Activated CD4-positive, alpha-beta T cell treated with anti-CD3 and anti-CD28 coated beads, Interleukin-2, amount 50 U/mL, for 48 hours (primary cell): ENCODE measurements at regions not wholly inside any gene's neighbourhood (a gene's known extent, or its start where the extent isn't known, plus 50 kb on each side); places are given as distances from the start of the nearest gene placed in this dataset.

Experiments
- DNase-seq, 2 experiments: peaks; one replicate each; pipeline ENCODE4 v3.0.0-alpha.2; 2020

DNA sequence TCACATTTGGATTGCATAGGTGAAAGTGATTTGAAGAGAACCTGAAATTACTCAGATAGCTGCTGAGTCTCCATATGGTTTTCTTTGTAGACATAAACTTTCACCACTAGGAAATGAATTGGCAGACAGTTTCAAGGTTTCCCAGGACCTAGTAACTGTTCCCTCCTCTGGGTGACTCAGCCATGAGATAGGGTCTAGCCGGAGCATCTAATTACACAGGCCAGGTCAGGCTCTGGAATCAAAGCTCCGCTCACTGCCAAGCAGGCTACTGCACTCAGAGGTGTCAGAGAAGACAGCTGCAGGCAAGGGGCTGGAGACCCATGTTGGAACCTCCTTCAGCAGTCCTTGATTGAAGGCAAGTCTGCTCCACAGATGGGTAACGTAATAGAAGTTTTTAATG lies 429.2 kb downstream of the TNS1 start:
- DNase-seq, result no peak

DNA sequence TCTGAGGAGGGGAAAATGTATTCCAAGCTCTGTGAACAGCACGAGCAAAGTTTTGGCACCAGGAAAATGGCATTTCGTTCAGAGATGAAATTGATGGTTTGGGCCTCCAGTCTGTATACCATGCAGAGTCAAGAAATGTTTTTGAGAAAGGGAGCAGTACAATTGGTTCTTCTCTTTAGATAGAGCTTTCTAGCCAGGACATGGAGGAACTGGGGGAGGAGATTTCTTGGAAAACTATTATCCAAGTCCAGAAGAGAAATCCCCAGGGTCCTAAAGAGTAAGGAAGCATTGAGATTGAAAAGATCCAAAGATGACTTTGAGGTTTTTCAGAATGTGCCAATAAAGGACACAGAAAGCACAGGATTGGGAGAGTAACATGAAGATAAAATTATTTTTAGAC lies 432.4 kb downstream of the TNS1 start:
- DNase-seq, result no peak

DNA sequence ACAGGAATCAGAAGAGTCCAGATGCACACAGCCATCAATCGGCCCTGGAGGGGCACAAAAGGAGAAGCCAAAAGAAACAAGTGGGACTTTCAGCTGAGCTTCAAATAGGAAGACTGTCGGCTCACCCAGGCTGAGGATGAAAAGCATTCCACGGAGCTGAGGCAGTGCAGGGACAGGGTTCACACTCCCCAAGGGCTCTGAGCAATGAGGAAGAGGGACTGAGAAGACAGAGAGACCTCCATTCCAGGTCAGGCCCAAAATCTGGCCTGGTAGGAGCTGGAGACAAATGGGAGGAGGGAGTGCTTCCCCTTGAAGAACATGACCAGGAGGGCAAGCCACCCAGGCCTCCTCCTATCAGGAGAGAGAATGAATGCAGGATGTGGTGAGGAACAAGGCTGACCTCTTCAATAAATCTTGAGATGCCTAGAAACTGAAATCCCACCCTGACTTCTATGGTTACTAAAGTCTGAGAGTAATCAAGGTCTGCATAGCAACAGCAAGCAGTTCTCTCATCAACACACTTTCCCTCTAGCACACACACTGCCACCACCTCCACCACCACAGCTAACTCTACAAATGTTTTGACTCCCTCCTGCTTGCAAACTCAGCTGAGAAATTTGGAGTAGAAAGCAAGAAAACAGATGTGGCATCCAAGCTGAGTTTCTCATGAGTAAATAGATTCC lies 434.4 kb downstream of the TNS1 start:
- DNase-seq, result no peak

- no peak for DNase-seq
Observed at GRCh38 chr2:217563565-217563964, 439.2 kb downstream of the TNS1 start.

GRCh38 chr2:217562871-217563480 lies 439.8 kb downstream of the TNS1 start:
- no peak for DNase-seq

DNA sequence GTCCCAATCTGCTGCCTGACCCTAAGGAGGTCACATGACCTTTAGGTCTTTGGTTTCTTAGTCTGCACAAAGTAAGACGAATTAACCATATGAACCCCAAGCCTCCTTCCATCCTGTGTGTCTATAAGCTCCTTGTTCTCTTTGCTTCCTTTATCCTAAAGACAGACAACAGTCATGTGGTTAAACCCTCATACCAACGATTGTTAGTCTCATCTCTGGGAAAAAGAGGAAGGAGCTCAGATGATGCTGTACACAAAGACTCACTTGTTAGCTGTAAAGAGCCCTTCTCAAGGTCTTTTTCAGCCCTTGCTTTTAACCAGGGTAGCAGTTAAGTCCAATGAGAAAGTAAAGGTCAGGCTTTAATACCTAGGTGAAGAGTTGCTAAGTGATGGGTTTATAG lies 443.7 kb downstream of the TNS1 start:
- no peak for DNase-seq

DNA sequence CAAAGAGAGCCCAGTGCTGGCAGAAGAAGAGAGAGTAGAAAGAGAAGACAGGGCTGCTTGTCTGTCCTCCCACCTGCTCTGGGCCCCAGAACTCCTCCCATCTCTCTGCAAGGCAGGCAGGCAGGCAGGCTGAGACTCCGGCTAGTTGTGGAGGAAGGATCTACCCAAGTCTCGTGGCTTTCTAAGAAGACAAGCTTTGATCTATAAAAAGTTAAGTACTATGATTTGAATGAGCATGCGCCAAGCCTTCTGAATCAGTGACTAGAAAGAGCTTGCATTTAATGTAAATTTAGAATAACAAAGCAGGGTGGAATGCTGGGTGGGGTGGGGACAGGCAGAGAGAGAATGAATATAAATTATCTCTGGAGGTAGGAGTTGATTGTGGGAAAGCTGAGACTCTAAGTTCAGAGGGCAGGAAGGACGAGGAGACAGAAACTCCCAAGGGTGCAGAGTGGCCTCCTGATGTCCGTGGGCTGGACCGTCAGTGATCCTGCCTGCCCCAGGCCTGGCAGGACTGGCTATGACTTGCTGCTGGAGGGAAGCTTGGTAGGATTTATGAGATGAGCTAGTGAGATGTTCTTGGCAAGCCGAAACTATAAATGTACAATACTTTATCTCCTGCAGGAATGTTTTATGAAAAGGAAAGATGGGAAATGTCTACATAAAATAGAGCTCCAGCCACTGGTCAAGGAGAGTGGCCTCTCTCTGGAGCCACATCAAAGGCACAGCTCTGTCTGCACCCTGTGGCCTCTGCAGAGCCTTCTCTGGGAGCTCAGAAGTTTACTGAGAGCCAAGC lies 447.5 kb downstream of the TNS1 start:
- DNase-seq, result no peak

GRCh38 chr2:217553679-217554078 lies 449.1 kb downstream of the TNS1 start:
- DNase-seq, result no peak

DNA sequence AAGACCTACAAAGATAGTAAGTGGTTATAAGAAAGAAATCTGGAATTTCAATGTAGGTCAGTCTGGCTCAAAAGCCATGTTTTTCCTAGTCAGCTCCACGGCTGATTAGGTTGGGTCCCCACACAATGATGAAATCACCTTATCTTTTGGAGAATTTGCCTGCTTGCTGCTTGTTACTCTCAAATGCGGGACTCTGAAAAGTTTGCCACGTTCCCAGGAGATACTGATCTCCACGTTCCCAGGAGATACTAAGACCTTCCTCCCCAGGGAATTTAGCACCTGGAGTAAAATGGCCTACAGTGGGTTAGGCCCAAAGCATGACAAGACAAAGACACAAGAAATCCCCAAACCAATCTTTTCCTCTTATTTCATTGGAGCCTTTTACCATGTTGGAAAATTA lies 449.6 kb downstream of the TNS1 start:
- no peak for DNase-seq

GRCh38 chr2:217552081-217552480 lies 450.7 kb downstream of the TNS1 start:
- no peak for DNase-seq

DNA sequence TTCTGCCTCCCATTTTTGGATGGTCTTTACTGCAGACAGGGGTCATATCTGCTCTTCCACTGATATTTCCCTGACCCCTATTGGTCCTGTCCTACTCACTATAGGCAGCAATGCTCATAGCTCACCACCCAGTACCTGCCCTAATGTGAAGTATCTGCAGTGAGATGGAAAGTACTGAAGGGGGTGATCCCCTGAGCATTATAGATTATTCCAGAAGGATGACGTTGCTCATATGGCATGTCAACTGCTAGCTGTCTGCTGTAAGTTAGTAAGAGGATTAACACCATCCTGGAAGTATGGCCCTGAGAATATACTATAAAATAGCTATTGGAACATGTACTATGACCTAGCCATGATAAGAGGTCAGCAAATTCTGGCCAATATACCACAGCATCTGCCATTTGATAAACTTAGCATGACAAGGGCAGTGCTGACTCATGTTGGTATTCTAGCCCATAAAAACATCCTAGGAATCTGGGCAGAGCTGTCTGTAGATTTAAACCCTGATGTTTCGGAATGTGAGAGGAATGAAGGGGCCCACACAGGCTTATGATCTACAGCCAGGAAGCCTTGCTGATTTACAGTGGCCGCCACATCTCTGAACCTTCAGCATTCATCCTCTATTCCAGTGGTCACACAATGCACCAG lies 451.4 kb downstream of the TNS1 start:
- DNase-seq, result no peak

DNA sequence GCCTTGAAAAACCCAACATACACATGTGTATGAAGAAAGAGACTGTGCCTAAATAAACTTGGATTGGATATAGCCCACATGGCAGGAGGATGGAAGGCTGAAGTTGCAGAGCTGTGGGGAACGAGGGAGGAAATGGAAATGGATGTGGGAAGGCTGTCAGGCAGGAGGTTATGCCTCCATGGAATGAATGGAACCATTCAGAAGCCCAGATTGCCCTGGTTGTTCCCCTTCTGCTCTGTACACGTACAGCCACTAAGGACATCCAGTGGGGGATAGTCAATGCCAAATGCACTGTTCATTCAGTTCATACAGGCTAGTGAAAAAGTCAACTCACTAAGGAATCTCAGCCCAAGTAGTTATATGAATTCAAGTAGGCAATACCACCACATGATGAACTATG lies 463.7 kb downstream of the TNS1 start:
- no peak for DNase-seq

- DNase-seq, result no peak
Observed at GRCh38 chr2:217538719-217539118, 464.1 kb downstream of the TNS1 start.

DNA sequence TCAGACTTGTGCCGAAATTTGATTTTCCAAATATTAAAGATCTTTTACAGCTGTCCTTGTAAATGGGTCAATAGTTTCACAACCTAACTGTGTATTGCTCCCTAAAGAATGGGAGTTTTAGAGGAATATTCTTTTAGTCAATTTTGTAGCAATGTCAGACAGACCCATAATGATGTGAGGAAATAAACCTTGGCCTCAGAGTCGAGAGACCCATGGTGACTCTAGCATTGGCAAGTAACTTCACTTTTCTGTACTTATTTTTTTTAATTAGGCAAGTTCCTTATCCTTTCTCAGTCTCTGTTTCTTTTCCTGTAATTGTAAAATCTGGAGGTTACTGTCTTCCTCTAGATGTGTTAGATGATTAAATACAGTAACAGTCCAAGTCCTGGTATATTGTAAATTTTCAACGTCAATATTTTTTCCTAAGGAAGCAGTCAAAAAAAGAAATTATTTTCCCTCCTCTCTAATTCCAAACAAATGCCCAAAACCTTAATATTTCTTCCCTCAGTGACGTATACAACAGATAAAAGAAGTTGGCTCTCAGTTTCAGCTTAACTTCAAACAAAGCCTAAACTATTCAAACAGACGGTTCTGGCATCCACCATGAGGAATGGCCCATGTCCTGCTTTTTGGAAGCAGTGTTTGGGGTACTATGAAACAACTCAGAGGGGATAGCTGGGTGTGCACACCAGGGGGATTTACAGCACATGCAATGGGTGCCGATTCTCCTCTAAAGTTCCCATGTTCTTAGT lies 466.7 kb downstream of the TNS1 start:
- DNase-seq, result no peak

DNA sequence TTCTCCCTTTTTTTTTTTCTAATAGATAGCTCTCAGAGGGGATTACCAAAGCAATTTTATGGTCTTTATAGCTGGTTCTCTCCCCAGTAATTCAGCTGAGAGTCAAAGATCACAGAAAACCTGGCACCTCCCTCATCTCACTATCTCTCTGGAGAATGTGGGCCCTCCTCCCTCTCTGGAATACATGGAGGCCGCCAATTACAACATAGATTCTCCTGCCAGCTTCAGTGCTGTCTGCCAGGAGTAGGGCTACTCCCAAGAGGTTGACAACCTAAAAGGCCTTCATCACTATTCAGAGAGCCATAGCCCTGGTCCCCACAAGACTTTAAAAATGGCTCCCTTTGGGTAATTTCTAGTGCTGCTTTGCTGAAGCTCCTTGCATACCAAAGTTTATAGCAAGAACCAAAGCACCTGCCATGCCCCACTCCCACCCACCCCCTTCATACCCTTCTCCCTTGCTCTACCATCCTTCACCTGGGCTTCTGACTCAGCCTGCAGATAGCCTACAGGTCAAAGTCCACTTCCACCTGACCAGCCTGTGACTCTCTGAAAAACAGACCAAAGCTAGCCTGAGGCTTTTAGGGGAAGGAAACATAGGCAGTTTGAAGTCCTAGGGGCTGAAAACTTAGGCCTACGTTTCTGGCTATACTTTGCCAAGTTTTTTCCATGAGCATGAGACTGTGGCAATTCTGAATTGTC lies 472.3 kb downstream of the TNS1 start:
- no peak for DNase-seq

DNA sequence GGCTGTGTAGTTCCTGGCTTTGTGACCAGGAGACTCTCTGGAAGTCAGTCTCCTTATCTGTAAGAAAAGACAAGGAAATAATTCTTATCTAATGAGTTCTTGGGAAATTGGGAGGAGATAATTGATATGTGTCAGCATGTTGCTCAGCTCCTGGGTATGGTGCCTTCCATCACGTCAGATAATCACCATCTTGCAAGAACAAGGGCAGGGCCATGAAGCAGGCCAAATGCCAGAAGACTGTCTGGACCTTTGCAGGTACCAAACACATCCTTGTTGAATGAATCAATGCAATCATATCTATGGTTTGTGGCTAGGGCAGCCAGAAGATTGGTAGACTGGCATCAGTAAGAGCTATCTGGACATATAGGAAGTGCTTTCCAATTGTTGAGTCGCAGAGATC lies 473.5 kb downstream of the TNS1 start:
- no peak for DNase-seq

GRCh38 chr2:217527590-217528202 lies 475.1 kb downstream of the TNS1 start:
- no peak for DNase-seq

DNA sequence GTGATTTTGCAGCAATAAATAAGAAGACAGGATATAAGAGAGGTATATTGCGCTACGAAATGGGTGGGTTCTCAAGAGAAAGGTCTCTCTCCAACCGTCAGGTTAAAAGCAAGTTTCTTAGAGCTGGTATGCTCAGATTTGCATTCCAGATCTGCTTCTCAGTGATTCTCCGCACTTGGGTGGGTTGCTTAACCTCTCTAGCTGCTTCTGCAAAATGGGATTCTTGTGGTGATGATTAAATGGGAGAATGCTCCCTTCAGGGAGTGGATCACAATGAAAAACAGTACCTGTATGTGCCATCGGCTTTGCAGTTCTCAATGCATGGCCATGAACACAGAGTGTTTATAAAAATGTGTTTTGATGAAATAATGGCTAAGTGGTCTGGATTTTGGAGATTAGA lies 477.7 kb downstream of the TNS1 start:
- no peak for DNase-seq

DNA sequence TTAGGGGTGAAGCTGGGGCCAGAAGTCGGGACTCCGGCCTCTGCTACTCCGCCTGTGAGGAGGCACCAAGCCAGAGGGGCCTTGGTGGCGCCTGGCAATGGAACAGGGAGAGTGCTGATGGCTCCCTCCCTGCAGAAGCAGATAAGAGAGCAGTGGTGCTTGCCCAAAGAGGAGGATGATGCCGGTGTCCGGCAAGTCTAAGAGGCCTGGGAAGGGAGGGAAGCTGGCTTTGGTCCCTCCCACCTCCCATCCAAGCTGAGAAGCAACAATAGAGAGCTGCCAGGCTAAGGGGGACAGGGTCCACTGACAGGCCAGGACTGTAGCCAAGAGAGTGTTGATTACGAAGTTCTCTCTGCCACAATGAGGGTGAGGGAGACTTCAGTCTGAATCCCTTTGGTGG lies 479.5 kb downstream of the TNS1 start:
- no peak for DNase-seq

GRCh38 chr2:217521820-217522219 lies 481.0 kb downstream of the TNS1 start:
- no peak for DNase-seq

DNA sequence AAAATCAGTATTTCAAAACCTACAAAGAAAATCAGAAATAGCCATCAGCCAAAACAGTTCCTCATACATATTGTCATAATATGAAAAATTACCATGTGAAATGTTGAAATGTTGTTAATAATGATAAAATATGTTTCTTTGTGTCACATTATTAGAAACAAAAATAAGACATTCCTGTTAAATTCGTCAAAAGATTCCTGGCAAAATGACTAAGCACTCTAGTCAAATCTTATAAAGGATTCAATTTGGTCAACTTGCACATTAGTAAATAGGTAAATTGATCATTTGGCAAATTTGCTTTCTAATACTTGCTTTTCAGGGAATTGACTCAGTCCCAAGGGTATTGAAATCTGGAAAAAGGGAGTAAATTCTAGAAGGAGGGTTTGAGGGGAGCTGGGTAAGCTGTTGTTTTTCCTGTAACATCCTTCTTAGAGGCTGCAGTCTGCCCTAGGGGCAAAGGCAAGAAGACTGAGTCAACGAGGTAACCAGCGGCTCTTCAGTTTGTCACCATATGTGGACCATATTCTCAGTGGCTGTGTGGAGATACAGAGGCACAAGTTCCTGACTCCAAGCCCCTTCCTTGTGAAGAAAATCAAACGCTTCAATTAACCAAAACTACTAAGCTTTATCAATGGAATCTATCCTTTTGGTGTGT lies 482.3 kb downstream of the TNS1 start:
- no peak for DNase-seq
